Skeletal muscle cell (primary cell): ENCODE measurements at regions not wholly inside any gene's neighbourhood (a gene's known extent, or its start where the extent isn't known, plus 50 kb on each side); places are given as distances from the start of the nearest gene placed in this dataset.
A peak's percentile ranks its signal among the peaks of the same experiment; 100 is the strongest.
"Not testable (repeated sequence)": the region's sequence is repeated elsewhere in the genome, so short reads cannot be mapped to it uniquely, and the experiment has no call there.

Experiments
- DNase-seq: peaks from one replicate; pipeline ENCODE4 v3.0.0-alpha.2; 2010; ENCODE audit warnings: low read depth
- H3K4me3 ChIP-seq: 2 replicates; pipeline ENCODE4 v1.5.1; 2011; ENCODE audit warnings: low read depth, mild to moderate bottlenecking, control low read depth, low read length, moderate library complexity

- no peak overlapping the region for H3K4me3 ChIP-seq
- peak; percentile 20 for DNase-seq
Observed at GRCh38 chr5:34415559-34416198, 240.4 kb upstream of the RAI14 start.

- no peak for DNase-seq
Observed at GRCh38 chr5:34416501-34417008, 239.6 kb upstream of the RAI14 start.

GRCh38 chr5:34420191-34420590 lies 235.9 kb upstream of the RAI14 start:
- DNase-seq, H3K4me3 ChIP-seq: not testable (repeated sequence)

More at GRCh38 chr5:34416501-34417008, 239.6 kb upstream of the RAI14 start:
- no peak overlapping the region for H3K4me3 ChIP-seq

DNA sequence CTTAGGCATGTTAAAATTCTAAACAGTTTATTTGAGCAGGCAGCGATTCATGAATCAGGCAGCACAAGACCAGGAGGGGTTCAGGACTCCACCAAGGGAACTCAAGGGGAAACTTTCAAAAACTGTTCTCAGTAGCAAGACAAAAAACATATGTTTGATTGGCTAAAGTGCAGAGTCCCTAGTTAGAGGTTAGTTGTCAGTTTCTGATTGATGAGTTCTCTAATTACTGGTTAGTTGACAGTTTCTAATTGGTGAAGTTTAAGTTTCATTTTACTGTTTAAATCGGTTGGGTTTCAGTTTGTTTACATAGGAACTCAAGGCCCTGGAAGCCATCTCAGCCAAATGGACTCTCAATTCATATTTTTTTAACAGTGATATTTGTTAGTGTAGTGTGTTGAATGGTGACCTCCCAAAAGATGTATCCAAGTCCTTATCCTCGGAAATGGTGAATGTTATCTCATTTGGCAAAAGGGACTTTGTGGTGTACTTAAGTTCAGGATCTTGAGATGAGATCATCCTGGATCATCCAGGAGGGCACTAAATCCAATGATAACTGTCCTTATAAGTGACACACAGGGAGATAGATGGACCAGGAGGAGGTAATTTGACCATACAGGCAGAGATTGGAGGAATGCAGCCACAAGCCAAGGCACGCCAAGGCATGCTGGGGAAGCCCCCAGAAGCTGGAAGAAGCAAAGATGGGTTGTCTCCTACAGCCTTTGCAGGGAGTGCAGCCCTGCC lies 219.2 kb upstream of the RAI14 start:
- DNase-seq = no peak
- H3K4me3 ChIP-seq = no peak overlapping the region

DNA sequence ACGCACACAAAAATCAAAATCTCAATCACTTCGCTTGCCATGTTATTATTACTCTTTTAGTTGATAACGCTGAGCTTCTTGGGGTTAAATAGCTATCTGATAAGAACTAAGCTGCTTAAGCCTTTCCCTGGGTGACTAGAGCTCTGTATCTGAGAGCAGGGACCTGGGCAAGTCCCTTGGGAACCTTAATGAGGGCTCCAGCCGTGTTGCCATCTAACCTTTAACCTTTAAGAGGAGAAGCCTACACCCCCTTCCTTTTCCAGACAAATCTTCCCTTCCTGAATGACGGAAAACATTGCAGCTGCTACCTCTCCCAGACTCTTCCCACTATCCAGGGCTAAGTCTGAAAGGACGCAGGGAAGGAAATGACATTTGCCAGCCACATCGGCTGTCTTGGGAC lies 216.5 kb upstream of the RAI14 start:
- no peak for DNase-seq
- H3K4me3 ChIP-seq = no peak overlapping the region

- H3K4me3 ChIP-seq, DNase-seq: not testable (repeated sequence)
Observed at GRCh38 chr5:34441767-34442166, 214.4 kb upstream of the RAI14 start.

GRCh38 chr5:34447424-34447823 lies 208.7 kb upstream of the RAI14 start:
- DNase-seq = no peak
- H3K4me3 ChIP-seq = no peak overlapping the region

GRCh38 chr5:34449639-34450038 lies 206.5 kb upstream of the RAI14 start:
- DNase-seq = no peak
- no peak overlapping the region for H3K4me3 ChIP-seq

GRCh38 chr5:34450338-34450737 lies 205.8 kb upstream of the RAI14 start:
- H3K4me3 ChIP-seq = no peak overlapping the region
- DNase-seq = no peak

DNA sequence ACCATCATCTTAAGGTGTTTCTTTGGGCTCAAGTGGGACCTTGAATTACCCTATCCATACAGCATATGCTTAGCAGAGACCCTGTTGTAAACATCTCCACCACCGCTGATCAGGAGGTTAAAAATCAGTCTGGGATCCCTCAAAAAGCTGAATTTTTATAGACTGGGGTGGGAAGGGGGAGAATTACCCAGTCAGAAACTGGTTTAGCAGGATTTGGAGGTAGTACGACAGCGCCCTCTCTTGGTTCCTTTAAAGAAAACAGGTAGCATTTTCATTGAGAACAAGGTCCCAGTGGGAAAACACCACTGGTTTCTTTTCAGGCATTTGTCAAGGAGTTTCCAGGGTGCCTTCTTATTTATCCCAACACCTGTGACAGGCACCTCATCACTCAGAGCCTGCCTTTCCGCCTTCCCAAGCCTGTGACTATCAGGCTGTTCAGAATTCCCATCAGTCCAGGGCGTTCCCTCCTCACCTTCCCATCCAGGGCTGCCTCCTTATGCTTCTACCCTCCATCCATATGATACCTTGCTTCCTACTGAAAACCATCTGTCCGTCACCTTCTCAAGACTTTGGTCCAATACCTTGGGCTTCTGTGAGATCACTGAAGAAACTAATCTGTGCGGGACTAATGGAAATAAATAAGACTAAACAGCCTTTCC lies 203.8 kb upstream of the RAI14 start:
- DNase-seq = peak; percentile 9
- no peak overlapping the region for H3K4me3 ChIP-seq

DNA sequence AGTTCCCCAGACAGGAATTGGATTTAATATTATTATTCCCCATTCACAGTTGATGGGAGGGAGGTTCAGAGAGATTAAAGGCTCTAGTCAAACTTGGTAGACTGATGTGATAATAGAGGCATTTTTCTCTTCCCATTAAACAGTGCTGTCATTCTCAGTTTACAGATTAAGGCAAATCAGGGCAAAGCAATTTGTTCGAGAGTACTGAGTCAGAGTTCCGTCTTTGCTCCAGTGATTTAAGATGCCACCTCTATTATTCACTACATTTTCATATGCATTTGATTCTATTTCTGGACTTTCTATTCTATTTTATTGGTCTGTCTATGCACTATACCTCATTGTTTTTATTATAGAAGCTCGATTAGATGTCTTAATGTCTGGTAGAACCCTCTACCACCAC lies 201.0 kb upstream of the RAI14 start:
- H3K4me3 ChIP-seq = no peak overlapping the region
- peak; percentile 4 for DNase-seq

- no peak overlapping the region for H3K4me3 ChIP-seq
- no peak for DNase-seq
Observed at GRCh38 chr5:34459908-34460307, 196.2 kb upstream of the RAI14 start.

DNA sequence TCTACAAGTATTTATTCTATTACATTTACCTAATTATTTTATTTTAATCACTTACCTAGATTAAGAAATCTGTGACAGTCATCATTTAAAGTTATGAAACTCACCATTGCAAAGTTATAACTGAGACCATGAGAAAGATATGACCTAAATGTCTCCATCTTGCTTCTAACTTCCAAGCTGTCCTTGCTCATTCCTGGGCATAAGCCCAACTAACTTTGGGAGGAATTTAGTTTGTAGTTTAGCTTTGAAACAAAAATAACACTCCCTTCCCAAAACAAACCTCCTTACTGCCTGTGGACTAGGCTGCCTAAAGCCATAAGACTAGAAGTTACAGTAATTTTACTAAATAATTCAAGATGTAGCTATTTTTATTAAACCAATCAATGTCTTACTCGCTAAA lies 195.6 kb upstream of the RAI14 start:
- H3K4me3 ChIP-seq = no peak overlapping the region
- DNase-seq = no peak

DNA sequence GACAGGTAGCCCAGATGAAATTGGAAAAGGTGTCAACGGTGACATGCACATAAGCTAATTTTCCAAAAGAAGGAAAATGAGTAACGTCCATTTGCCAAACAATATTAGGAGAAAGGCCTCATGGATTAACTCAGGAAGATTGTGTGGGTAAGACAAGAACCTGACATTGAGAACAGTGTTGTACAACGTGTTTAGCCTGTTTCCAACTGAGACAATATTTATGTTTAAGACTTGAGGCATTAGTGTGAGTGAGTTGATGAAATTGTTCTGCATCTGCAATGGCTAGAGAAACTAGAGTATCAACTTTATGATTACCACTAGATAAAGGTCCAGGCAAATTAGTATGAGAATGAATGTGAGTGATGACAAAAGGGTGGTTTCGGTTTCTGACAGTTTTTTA lies 191.3 kb upstream of the RAI14 start:
- H3K4me3 ChIP-seq = no peak overlapping the region
- no peak for DNase-seq

- DNase-seq, H3K4me3 ChIP-seq: not testable (repeated sequence)
Observed at GRCh38 chr5:34465301-34465700, 190.8 kb upstream of the RAI14 start.

GRCh38 chr5:34466519-34467388 lies 189.4 kb upstream of the RAI14 start:
- DNase-seq, H3K4me3 ChIP-seq: not testable (repeated sequence)

- no peak overlapping the region for H3K4me3 ChIP-seq
- DNase-seq = no peak
Observed at GRCh38 chr5:34467436-34467835, 188.7 kb upstream of the RAI14 start.

- H3K4me3 ChIP-seq, DNase-seq: not testable (repeated sequence)
Observed at GRCh38 chr5:34467984-34468383, 188.1 kb upstream of the RAI14 start.

GRCh38 chr5:34469971-34470370 lies 186.2 kb upstream of the RAI14 start:
- no peak for DNase-seq
- no peak overlapping the region for H3K4me3 ChIP-seq
